SK-N-SH treated with all-trans-retinoic acid at 6 μM for 48 hours (cell line): ENCODE measurements at regions not wholly inside any gene's neighbourhood (a gene's known extent, or its start where the extent isn't known, plus 50 kb on each side); places are given as distances from the start of the nearest gene placed in this dataset.

ENCODE experiments used
- TOX ChIP-seq: fragments of 250-450 bp; sonication (Bioruptor Pico); IDR thresholded peaks from 2 replicates; pipeline ENCODE4 v1.8.0; 2021; ENCODE audit warnings: mild to moderate bottlenecking, moderate library complexity, borderline replicate concordance
- TF ChIP-seq, protein P1 (sequence below): fragments of 250-450 bp; sonication (Bioruptor Pico); IDR thresholded peaks from 2 replicates; pipeline ENCODE4 v1.8.0; 2020; ENCODE audit warnings: mild to moderate bottlenecking, moderate library complexity, borderline replicate concordance

DNA sequence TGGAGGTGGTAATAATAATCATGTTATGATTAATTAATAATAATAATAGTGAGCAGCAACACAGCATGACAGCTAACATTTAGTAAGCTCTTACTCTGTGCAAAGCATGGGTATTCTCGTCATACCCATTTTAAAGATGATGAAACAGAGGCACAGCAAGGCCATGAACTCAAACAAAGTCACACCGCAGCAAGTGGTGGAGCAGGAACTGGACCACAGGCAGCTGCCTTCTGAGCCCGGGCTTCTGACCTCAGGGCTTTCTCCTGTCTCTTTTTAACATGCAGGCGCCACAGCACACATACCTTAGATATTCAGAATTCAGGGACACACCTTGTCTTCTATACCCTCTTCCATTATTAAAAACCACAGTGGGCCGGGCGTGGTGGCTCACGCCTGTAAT lies 50.7 kb upstream of the SPATA12 start:
- TF ChIP-seq, protein P1, sequence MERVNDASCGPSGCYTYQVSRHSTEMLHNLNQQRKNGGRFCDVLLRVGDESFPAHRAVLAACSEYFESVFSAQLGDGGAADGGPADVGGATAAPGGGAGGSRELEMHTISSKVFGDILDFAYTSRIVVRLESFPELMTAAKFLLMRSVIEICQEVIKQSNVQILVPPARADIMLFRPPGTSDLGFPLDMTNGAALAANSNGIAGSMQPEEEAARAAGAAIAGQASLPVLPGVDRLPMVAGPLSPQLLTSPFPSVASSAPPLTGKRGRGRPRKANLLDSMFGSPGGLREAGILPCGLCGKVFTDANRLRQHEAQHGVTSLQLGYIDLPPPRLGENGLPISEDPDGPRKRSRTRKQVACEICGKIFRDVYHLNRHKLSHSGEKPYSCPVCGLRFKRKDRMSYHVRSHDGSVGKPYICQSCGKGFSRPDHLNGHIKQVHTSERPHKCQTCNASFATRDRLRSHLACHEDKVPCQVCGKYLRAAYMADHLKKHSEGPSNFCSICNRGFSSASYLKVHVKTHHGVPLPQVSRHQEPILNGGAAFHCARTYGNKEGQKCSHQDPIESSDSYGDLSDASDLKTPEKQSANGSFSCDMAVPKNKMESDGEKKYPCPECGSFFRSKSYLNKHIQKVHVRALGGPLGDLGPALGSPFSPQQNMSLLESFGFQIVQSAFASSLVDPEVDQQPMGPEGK (CRISPR knock-in tag): no peak
- TF ChIP-seq TOX (CRISPR knock-in tag): no peak
